Subcutaneous abdominal adipose tissue (tissue), 5 donors: ENCODE measurements at regions not wholly inside any gene's neighbourhood (a gene's known extent, or its start where the extent isn't known, plus 50 kb on each side); places are given as distances from the start of the nearest gene placed in this dataset.

Experiments used
- H3K27ac ChIP-seq: one replicate; pipeline ENCODE4 v1.7.0; 2013; ENCODE audit warnings: low read depth, mild to moderate bottlenecking, inconsistent platforms, low read length, moderate library complexity
- H3K27me3 ChIP-seq, 5 donors: one replicate each; pipeline ENCODE4 v1.7.0; 2013; ENCODE audit warnings: low read length in 5 of 5, inconsistent platforms in 1 of 5; ENCODE audit not compliant: control insufficient read depth in 5 of 5, insufficient read depth in 4 of 5
- H3K36me3 ChIP-seq, 5 donors: one replicate each; pipeline ENCODE4 v1.7.0; 2013; ENCODE audit warnings: low read length in 5 of 5; ENCODE audit not compliant: control insufficient read depth in 5 of 5, insufficient read depth in 5 of 5
- H3K4me1 ChIP-seq, 5 donors: one replicate each; pipeline ENCODE4 v1.7.0; 2013; ENCODE audit warnings: low read length in 5 of 5, mild to moderate bottlenecking in 3 of 5, moderate library complexity in 1 of 5; ENCODE audit not compliant: control insufficient read depth in 5 of 5, insufficient read depth in 5 of 5
- H3K4me3 ChIP-seq, 5 donors: one replicate each; pipeline ENCODE4 v1.7.0; 2013; ENCODE audit warnings: low read length in 5 of 5, low read depth in 1 of 5
- H3K9ac ChIP-seq, 5 donors: one replicate each; pipeline ENCODE4 v1.7.0; 2013; ENCODE audit warnings: low read length in 5 of 5, mild to moderate bottlenecking in 4 of 5, moderate library complexity in 3 of 5
- H3K9me3 ChIP-seq, 5 donors: one replicate each; pipeline ENCODE4 v1.7.0; 2013; ENCODE audit warnings: low read length in 5 of 5; ENCODE audit not compliant: control insufficient read depth in 5 of 5
- donor health status: healthy.
- donor health status: healthy.
- donor health status: healthy.
- donor health status: healthy.
- donor health status: healthy.

GRCh38 chr9:13589034-13589737 is 309.7 kb upstream of the MPDZ start:
- no peak overlapping the region for H3K27ac ChIP-seq
- no peaks in the 10 kb centered on the region for H3K36me3 ChIP-seq
- H3K4me3 ChIP-seq = no peak overlapping the region
- no peak overlapping the region for H3K9ac ChIP-seq
- H3K27me3 ChIP-seq = no peaks in the 10 kb centered on the region
- peaks cover 0 to 22% (median 5%) of the 10 kb centered on the region in 5 donors for H3K4me1 ChIP-seq
- no peaks in the 10 kb centered on the region for H3K9me3 ChIP-seq

- Histone ChIP-seq H3K36me3 (no peaks in the 10 kb centered on the region), H3K4me3 (no peak overlapping the region), H3K4me1 (peaks cover 0 to 22% (median 5%) of the 10 kb centered on the region in 5 donors), H3K27ac (no peak overlapping the region), H3K9ac (no peak overlapping the region), H3K27me3 (no peaks in the 10 kb centered on the region), H3K9me3 (no peaks in the 10 kb centered on the region)
Observed at GRCh38 chr9:13588151-13589033, 308.9 kb upstream of the MPDZ start.

GRCh38 chr9:13587571-13587970 is 308.1 kb upstream of the MPDZ start:
- H3K27ac ChIP-seq = no peak overlapping the region
- no peaks in the 10 kb centered on the region for H3K9me3 ChIP-seq
- peak overlapping the region in 3 of 5 donors; percentile 2 to 53 (median 39) for H3K4me3 ChIP-seq
- H3K27me3 ChIP-seq = no peaks in the 10 kb centered on the region
- no peak overlapping the region for H3K9ac ChIP-seq
- peaks cover 0 to 22% (median 5%) of the 10 kb centered on the region in 5 donors for H3K4me1 ChIP-seq
- no peaks in the 10 kb centered on the region for H3K36me3 ChIP-seq

- H3K4me3 ChIP-seq = peak overlapping the region in 3 of 5 donors; percentile 2 to 53 (median 39)
- H3K4me1 ChIP-seq = peaks cover 0 to 22% (median 5%) of the 10 kb centered on the region in 5 donors
- no peak overlapping the region for H3K9ac ChIP-seq
- no peak overlapping the region for H3K27ac ChIP-seq
- no peaks in the 10 kb centered on the region for H3K36me3 ChIP-seq
- no peaks in the 10 kb centered on the region for H3K9me3 ChIP-seq
- H3K27me3 ChIP-seq = no peaks in the 10 kb centered on the region
Observed at GRCh38 chr9:13586587-13587374, 307.3 kb upstream of the MPDZ start.

GRCh38 chr9:13580760-13581159 is 301.3 kb upstream of the MPDZ start:
- no peaks in the 10 kb centered on the region for H3K27me3 ChIP-seq
- H3K27ac ChIP-seq = no peak overlapping the region
- no peaks in the 10 kb centered on the region for H3K9me3 ChIP-seq
- H3K4me3 ChIP-seq = no peak overlapping the region
- peaks cover 0 to under 1% (median 0%) of the 10 kb centered on the region in 5 donors for H3K4me1 ChIP-seq
- no peak overlapping the region for H3K9ac ChIP-seq
- H3K36me3 ChIP-seq = no peaks in the 10 kb centered on the region

- H3K27me3 ChIP-seq = no peaks in the 10 kb centered on the region
- no peaks in the 10 kb centered on the region for H3K9me3 ChIP-seq
- no peak overlapping the region for H3K4me3 ChIP-seq
- H3K9ac ChIP-seq = no peak overlapping the region
- no peaks in the 10 kb centered on the region for H3K36me3 ChIP-seq
- no peak overlapping the region for H3K27ac ChIP-seq
- peaks cover 0 to 5% (median 0%) of the 10 kb centered on the region in 5 donors for H3K4me1 ChIP-seq
Observed at GRCh38 chr9:13580131-13580530, 300.6 kb upstream of the MPDZ start.

GRCh38 chr9:13576101-13576500 is 296.6 kb upstream of the MPDZ start:
- H3K9ac ChIP-seq = no peak overlapping the region
- H3K27ac ChIP-seq = no peak overlapping the region
- H3K4me1 ChIP-seq = peaks cover 0 to 5% (median 0%) of the 10 kb centered on the region in 5 donors
- H3K4me3 ChIP-seq = no peak overlapping the region
- no peaks in the 10 kb centered on the region for H3K36me3 ChIP-seq
- no peaks in the 10 kb centered on the region for H3K9me3 ChIP-seq
- H3K27me3 ChIP-seq = no peaks in the 10 kb centered on the region

GRCh38 chr9:13575558-13575957 is 296.1 kb upstream of the MPDZ start:
- Histone ChIP-seq H3K9me3 (no peaks in the 10 kb centered on the region), H3K27ac (no peak overlapping the region), H3K4me1 (peaks cover 0 to 5% (median 3%) of the 10 kb centered on the region in 5 donors)

GRCh38 chr9:13570068-13570974 is 290.8 kb upstream of the MPDZ start:
- Histone ChIP-seq H3K4me1 (peaks cover 9 to 27% (median 25%) of the 10 kb centered on the region in 5 donors), H3K27me3 (no peaks in the 10 kb centered on the region), H3K9me3 (no peaks in the 10 kb centered on the region), H3K9ac (peak overlapping the region in 1 of 5 donors; percentile 24), H3K36me3 (no peaks in the 10 kb centered on the region), H3K27ac (peak overlapping the region; percentile 81), H3K4me3 (no peak overlapping the region)

More at GRCh38 chr9:13575558-13575957, 296.1 kb upstream of the MPDZ start:
- Histone ChIP-seq H3K36me3 (no peaks in the 10 kb centered on the region), H3K27me3 (no peaks in the 10 kb centered on the region), H3K4me3 (no peak overlapping the region), H3K9ac (no peak overlapping the region)
